ENCODE measurements at regions not wholly inside any gene's neighbourhood (a gene's known extent, or its start where the extent isn't known, plus 50 kb on each side); places are given as distances from the start of the nearest gene placed in this dataset.

DNA sequence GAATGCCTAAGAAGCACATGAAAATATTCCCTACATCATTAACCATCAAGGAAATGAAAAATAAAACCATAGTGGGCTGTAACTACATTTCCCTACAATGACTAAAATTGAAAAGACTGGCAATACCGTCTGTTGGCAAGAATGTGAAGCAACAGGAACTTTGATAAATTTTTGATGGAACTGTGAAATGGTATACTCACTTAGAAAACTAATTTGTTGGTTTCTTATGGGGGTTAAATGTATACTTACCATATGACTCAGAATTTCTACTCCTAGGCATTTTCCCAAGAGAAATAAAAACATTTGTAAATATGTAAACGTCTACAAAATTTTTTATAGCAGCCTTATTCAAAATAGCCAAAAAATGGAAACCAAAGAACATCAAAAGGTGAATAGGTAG is 121.4 kb upstream of the PLEKHA5 start:
- DNase-seq = no peak
- Histone ChIP-seq H3K4me2 (ENCODE audit: low read length) (no peak overlapping the region), H3K27me3 (ENCODE audit: insufficient read depth, low read length, poor library complexity) (no peaks in the 10 kb centered on the region), H2AK5ac (ENCODE audit: low read length) (no peak overlapping the region), H3K4me3 (ENCODE audit: low read length) (no peak overlapping the region), H3K18ac (ENCODE audit: low read length) (no peak overlapping the region), H2BK120ac (ENCODE audit: low read depth, low read length) (no peak overlapping the region), H3K27ac (ENCODE audit: low read depth, low read length) (no peak overlapping the region), H4K5ac (ENCODE audit: low read length) (no peak overlapping the region), H2BK15ac (replicated peaks; ENCODE audit: low read depth) (no peak overlapping the region), H3K4me1 (ENCODE audit: control insufficient read depth, low read depth, low read length) (peaks cover 16% of the 10 kb centered on the region), H3K9ac (ENCODE audit: low read length) (no peak overlapping the region), H3K23ac (ENCODE audit: low read length) (no peak overlapping the region), H3K79me1 (ENCODE audit: low read length) (no peaks in the 10 kb centered on the region), H3K56ac (ENCODE audit: low read length) (no peak overlapping the region), H3K4ac (ENCODE audit: low read depth, low read length) (no peak overlapping the region), H3K36me3 (ENCODE audit: control insufficient read depth, insufficient read depth, low read length) (no peaks in the 10 kb centered on the region), H4K8ac (ENCODE audit: low read depth, low read length) (no peak overlapping the region), H2BK5ac (ENCODE audit: low read length) (no peak overlapping the region), H3K79me2 (ENCODE audit: control insufficient read depth, insufficient read depth, low read length) (no peaks in the 10 kb centered on the region)
- WGBS (ENCODE audit: extremely low coverage, insufficient coverage, low lambda C conversion rate) = no CpG with 5 or more reads among the region's 2 CpGs

DNA sequence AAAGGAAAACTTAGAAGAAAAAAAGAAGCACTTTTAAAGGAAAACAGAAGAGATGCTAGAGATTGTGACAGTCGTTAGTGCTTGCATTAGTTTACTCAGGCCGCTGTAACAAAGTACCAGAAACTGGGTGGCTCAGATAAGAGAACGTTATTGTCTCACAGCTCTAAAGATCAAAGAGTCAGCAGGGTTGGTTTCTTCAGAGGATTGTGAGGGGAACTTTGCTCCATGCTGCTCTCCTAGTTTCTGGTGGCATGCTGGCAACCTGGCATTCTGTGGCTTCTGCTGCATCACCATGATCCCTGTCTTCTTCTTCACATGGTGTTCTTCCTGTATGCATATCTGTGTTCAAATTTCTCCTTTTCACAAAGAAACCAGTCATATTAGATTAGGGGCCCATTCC is 119.4 kb upstream of the PLEKHA5 start:
- peaks cover 4% of the 10 kb centered on the region for H3K4me1 ChIP-seq (ENCODE audit: control insufficient read depth, low read depth, low read length)
- no peak overlapping the region for H2BK120ac ChIP-seq (ENCODE audit: low read depth, low read length)
- no peak overlapping the region for H2AK5ac ChIP-seq (ENCODE audit: low read length)
- no peak overlapping the region for H3K4me2 ChIP-seq (ENCODE audit: low read length)
- H3K79me1 ChIP-seq (ENCODE audit: low read length) = no peaks in the 10 kb centered on the region
- no peak overlapping the region for H4K8ac ChIP-seq (ENCODE audit: low read depth, low read length)
- no peak overlapping the region for H3K23ac ChIP-seq (ENCODE audit: low read length)
- H3K79me2 ChIP-seq (ENCODE audit: control insufficient read depth, insufficient read depth, low read length) = no peaks in the 10 kb centered on the region
- DNase-seq = peak; percentile 52
- no peak overlapping the region for H2BK15ac ChIP-seq (replicated peaks; ENCODE audit: low read depth)
- H2BK5ac ChIP-seq (ENCODE audit: low read length) = no peak overlapping the region
- H3K9ac ChIP-seq (ENCODE audit: low read length) = no peak overlapping the region
- no peak overlapping the region for H3K56ac ChIP-seq (ENCODE audit: low read length)
- no peaks in the 10 kb centered on the region for H3K36me3 ChIP-seq (ENCODE audit: control insufficient read depth, insufficient read depth, low read length)
- no peak overlapping the region for H3K27ac ChIP-seq (ENCODE audit: low read depth, low read length)
- no peak overlapping the region for H4K5ac ChIP-seq (ENCODE audit: low read length)
- H3K18ac ChIP-seq (ENCODE audit: low read length) = no peak overlapping the region
- no CpG with 5 or more reads among the region's 3 CpGs for WGBS (ENCODE audit: extremely low coverage, insufficient coverage, low lambda C conversion rate)
- no peak overlapping the region for H3K4ac ChIP-seq (ENCODE audit: low read depth, low read length)
- no peak overlapping the region for H3K4me3 ChIP-seq (ENCODE audit: low read length)
- no peaks in the 10 kb centered on the region for H3K27me3 ChIP-seq (ENCODE audit: insufficient read depth, low read length, poor library complexity)

DNA sequence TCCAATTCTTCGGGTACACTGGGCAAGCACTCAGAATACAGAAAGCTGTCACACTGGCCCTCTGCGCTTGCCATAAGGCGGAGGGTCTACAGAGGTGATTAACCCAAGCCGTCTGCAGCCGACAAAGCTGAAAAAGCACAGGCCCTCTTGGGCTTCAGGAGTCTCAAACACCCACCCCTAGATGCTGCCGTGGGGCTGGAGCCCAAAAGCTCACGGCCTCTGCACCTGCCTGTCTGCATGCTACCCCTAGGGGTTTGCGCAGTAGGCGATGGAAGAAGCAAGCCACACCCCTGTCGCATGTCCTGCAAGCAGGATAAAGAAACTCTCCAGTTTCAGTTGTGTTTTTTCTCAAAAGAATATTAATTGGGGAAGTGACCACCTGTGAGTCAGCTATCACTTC is 118.8 kb upstream of the PLEKHA5 start:
- Histone ChIP-seq H3K9ac (ENCODE audit: low read length) (no peak overlapping the region), H3K4me1 (ENCODE audit: control insufficient read depth, low read depth, low read length) (no peaks in the 10 kb centered on the region), H3K4me3 (ENCODE audit: low read length) (no peak overlapping the region), H4K5ac (ENCODE audit: low read length) (no peak overlapping the region), H2BK120ac (ENCODE audit: low read depth, low read length) (no peak overlapping the region), H3K18ac (ENCODE audit: low read length) (no peak overlapping the region), H3K79me1 (ENCODE audit: low read length) (no peaks in the 10 kb centered on the region), H3K27me3 (ENCODE audit: insufficient read depth, low read length, poor library complexity) (no peaks in the 10 kb centered on the region), H3K4ac (ENCODE audit: low read depth, low read length) (no peak overlapping the region), H3K36me3 (ENCODE audit: control insufficient read depth, insufficient read depth, low read length) (no peaks in the 10 kb centered on the region), H2BK5ac (ENCODE audit: low read length) (no peak overlapping the region), H3K4me2 (ENCODE audit: low read length) (no peak overlapping the region), H3K79me2 (ENCODE audit: control insufficient read depth, insufficient read depth, low read length) (no peaks in the 10 kb centered on the region), H2BK15ac (replicated peaks; ENCODE audit: low read depth) (no peak overlapping the region), H3K23ac (ENCODE audit: low read length) (no peak overlapping the region), H2AK5ac (ENCODE audit: low read length) (no peak overlapping the region), H4K8ac (ENCODE audit: low read depth, low read length) (no peak overlapping the region), H3K56ac (ENCODE audit: low read length) (no peak overlapping the region), H3K27ac (ENCODE audit: low read depth, low read length) (no peak overlapping the region)
- no peak for DNase-seq
- no CpG with 5 or more reads among the region's 10 CpGs for WGBS (ENCODE audit: extremely low coverage, insufficient coverage, low lambda C conversion rate)

DNA sequence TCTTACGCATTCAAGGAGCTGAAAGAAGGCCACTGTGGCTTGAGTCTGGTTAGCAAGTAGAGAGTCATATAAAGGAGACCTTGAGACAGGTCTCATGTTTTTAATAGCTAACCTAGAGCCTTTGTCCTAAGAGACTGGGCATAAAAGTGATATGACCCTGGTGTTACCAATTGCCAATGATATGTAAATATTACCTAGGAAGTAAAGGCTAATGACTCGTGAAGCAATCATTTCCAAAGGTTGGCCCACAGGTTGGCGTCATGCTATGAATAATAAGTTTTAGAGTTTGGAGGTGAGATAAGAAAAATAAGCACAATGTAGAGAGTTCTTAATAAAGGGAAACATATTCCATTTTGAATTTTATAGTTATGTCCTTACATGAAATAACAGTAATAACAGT is 116.6 kb upstream of the PLEKHA5 start:
- Histone ChIP-seq H3K23ac (ENCODE audit: low read length) (no peak overlapping the region), H3K9ac (ENCODE audit: low read length) (no peak overlapping the region), H3K79me1 (ENCODE audit: low read length) (no peaks in the 10 kb centered on the region), H2AK5ac (ENCODE audit: low read length) (no peak overlapping the region), H4K5ac (ENCODE audit: low read length) (no peak overlapping the region), H2BK15ac (replicated peaks; ENCODE audit: low read depth) (no peak overlapping the region), H3K27ac (ENCODE audit: low read depth, low read length) (no peak overlapping the region), H3K27me3 (ENCODE audit: insufficient read depth, low read length, poor library complexity) (no peaks in the 10 kb centered on the region), H3K18ac (ENCODE audit: low read length) (no peak overlapping the region), H3K4ac (ENCODE audit: low read depth, low read length) (no peak overlapping the region), H3K36me3 (ENCODE audit: control insufficient read depth, insufficient read depth, low read length) (no peaks in the 10 kb centered on the region), H3K4me1 (ENCODE audit: control insufficient read depth, low read depth, low read length) (no peaks in the 10 kb centered on the region), H3K4me3 (ENCODE audit: low read length) (no peak overlapping the region), H2BK5ac (ENCODE audit: low read length) (no peak overlapping the region), H2BK120ac (ENCODE audit: low read depth, low read length) (no peak overlapping the region), H3K79me2 (ENCODE audit: control insufficient read depth, insufficient read depth, low read length) (no peaks in the 10 kb centered on the region), H3K4me2 (ENCODE audit: low read length) (no peak overlapping the region), H4K8ac (ENCODE audit: low read depth, low read length) (no peak overlapping the region), H3K56ac (ENCODE audit: low read length) (no peak overlapping the region)
- no CpG with 5 or more reads among the region's 3 CpGs for WGBS (ENCODE audit: extremely low coverage, insufficient coverage, low lambda C conversion rate)
- DNase-seq = no peak

DNA sequence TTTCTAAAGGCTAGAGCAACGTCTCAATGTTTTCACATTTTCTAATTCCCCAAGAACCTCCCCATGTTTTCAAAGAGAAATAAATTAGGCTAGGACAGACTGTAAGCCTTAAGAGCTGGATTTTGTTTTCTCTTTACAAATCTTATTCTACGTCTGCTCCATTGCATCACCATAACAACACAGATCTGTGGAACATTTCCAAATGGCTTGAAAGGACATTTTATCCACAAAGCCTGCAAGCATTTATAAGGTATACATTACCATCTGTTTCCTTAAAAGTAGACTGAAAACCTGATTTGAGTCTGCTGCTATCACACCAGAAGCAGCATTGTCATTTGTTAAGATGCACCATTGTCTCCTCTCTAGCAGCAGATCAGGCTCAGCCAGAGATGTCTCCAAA is 115.3 kb upstream of the PLEKHA5 start:
- WGBS (ENCODE audit: extremely low coverage, insufficient coverage, low lambda C conversion rate) = no CpG with 5 or more reads among the region's 2 CpGs
- Histone ChIP-seq H3K27me3 (ENCODE audit: insufficient read depth, low read length, poor library complexity) (no peaks in the 10 kb centered on the region), H3K79me1 (ENCODE audit: low read length) (no peaks in the 10 kb centered on the region), H4K5ac (ENCODE audit: low read length) (no peak overlapping the region), H4K8ac (ENCODE audit: low read depth, low read length) (no peak overlapping the region), H3K4me2 (ENCODE audit: low read length) (no peak overlapping the region), H2BK15ac (replicated peaks; ENCODE audit: low read depth) (no peak overlapping the region), H2AK5ac (ENCODE audit: low read length) (no peak overlapping the region), H3K4ac (ENCODE audit: low read depth, low read length) (no peak overlapping the region), H3K9ac (ENCODE audit: low read length) (no peak overlapping the region), H3K4me1 (ENCODE audit: control insufficient read depth, low read depth, low read length) (no peaks in the 10 kb centered on the region), H3K27ac (ENCODE audit: low read depth, low read length) (no peak overlapping the region), H3K4me3 (ENCODE audit: low read length) (no peak overlapping the region), H3K36me3 (ENCODE audit: control insufficient read depth, insufficient read depth, low read length) (no peaks in the 10 kb centered on the region), H2BK120ac (ENCODE audit: low read depth, low read length) (no peak overlapping the region), H3K79me2 (ENCODE audit: control insufficient read depth, insufficient read depth, low read length) (no peaks in the 10 kb centered on the region), H3K56ac (ENCODE audit: low read length) (no peak overlapping the region), H2BK5ac (ENCODE audit: low read length) (no peak overlapping the region), H3K18ac (ENCODE audit: low read length) (no peak overlapping the region), H3K23ac (ENCODE audit: low read length) (no peak overlapping the region)
- DNase-seq = no peak

DNA sequence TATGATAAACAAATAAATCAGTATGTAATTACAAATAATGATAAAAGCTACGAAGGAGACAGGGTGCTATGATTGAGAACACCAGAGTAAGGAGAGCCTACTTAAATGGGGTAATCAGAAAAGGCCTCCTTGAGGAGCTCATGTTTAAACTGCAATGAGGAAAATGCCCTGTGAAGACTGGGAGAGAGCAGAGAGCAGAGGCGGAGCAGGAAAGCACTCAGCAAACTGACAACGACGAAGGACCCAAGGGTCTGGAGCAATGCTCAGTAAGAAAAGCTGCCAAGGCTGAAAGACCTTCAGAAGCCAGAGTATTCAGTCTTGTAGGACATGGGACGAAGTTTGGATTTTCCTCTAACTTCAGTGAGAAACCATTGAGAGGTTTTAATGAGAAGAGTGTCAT is 114.2 kb upstream of the PLEKHA5 start:
- Histone ChIP-seq H3K4me3 (ENCODE audit: low read length) (no peak overlapping the region), H3K56ac (ENCODE audit: low read length) (no peak overlapping the region), H3K79me2 (ENCODE audit: control insufficient read depth, insufficient read depth, low read length) (no peaks in the 10 kb centered on the region), H2BK120ac (ENCODE audit: low read depth, low read length) (no peak overlapping the region), H2BK5ac (ENCODE audit: low read length) (no peak overlapping the region), H4K8ac (ENCODE audit: low read depth, low read length) (no peak overlapping the region), H2BK15ac (replicated peaks; ENCODE audit: low read depth) (no peak overlapping the region), H3K4me2 (ENCODE audit: low read length) (no peak overlapping the region), H3K4me1 (ENCODE audit: control insufficient read depth, low read depth, low read length) (no peaks in the 10 kb centered on the region), H3K27me3 (ENCODE audit: insufficient read depth, low read length, poor library complexity) (no peaks in the 10 kb centered on the region), H3K18ac (ENCODE audit: low read length) (no peak overlapping the region), H3K23ac (ENCODE audit: low read length) (no peak overlapping the region), H3K27ac (ENCODE audit: low read depth, low read length) (no peak overlapping the region), H3K79me1 (ENCODE audit: low read length) (no peaks in the 10 kb centered on the region), H4K5ac (ENCODE audit: low read length) (no peak overlapping the region), H3K36me3 (ENCODE audit: control insufficient read depth, insufficient read depth, low read length) (no peaks in the 10 kb centered on the region), H3K9ac (ENCODE audit: low read length) (no peak overlapping the region), H2AK5ac (ENCODE audit: low read length) (no peak overlapping the region), H3K4ac (ENCODE audit: low read depth, low read length) (no peak overlapping the region)
- no CpG with 5 or more reads among the region's 5 CpGs for WGBS (ENCODE audit: extremely low coverage, insufficient coverage, low lambda C conversion rate)
- DNase-seq = no peak
